ENCODE measurements at regions not wholly inside any gene's neighbourhood (a gene's known extent, or its start where the extent isn't known, plus 50 kb on each side); places are given as distances from the start of the nearest gene placed in this dataset.

DNA sequence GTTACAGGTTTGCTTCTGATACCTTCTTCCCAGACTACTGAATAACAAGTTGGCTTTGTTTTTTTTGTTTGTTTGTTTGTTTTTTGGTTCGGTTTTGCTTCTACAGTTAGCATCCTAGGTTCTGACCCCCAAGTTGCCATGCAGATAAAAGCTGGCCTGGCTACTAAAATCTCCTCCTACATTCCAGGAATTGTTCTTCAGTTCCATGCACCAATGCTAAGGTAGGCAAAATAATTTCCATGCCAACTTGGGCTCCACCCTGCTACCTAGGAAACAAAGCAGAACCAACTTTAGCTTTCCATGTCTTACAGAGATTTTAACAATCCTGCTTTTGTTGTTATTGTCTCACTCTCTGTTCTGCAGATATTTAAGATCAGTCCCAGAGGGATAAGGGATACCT lies 495.5 kb upstream of the SOX9 start:
- TF ChIP-seq CTCF (IDR thresholded peaks at IDR 0.05) (no peak), POLR2A (IDR thresholded peaks at IDR 0.05) (no peak)
